Superior temporal gyrus (tissue), 1 donor: ENCODE measurements at regions not wholly inside any gene's neighbourhood (a gene's known extent, or its start where the extent isn't known, plus 50 kb on each side); places are given as distances from the start of the nearest gene placed in this dataset.

ENCODE experiments used
- DNase-seq: peaks from one replicate; pipeline ENCODE4 v3.0.0-alpha.2; 2016; ENCODE audit errors: extremely low spot score

GRCh38 chr10:70966646-70967553 lies 78.5 kb upstream of the PCBD1 start:
- no peak for DNase-seq

GRCh38 chr10:70967591-70968587 lies 79.5 kb upstream of the PCBD1 start:
- no peak for DNase-seq

- no peak for DNase-seq
Measured at GRCh38 chr10:70969188-70969587, 80.8 kb upstream of the PCBD1 start.

- DNase-seq = no peak
Measured at GRCh38 chr10:70970830-70971229, 82.5 kb upstream of the PCBD1 start.

- no peak for DNase-seq
Measured at GRCh38 chr10:70973275-70973674, 84.9 kb upstream of the PCBD1 start.

GRCh38 chr10:70974351-70974901 lies 86.1 kb upstream of the PCBD1 start:
- DNase-seq = no peak

- DNase-seq = no peak
Measured at GRCh38 chr10:70974920-70975319, 86.6 kb upstream of the PCBD1 start.

GRCh38 chr10:70976063-70976695 lies 87.8 kb upstream of the PCBD1 start:
- DNase-seq = no peak

GRCh38 chr10:70977625-70978024 lies 89.3 kb upstream of the PCBD1 start:
- no peak for DNase-seq

- DNase-seq = no peak
Measured at GRCh38 chr10:70978181-70978580, 89.8 kb upstream of the PCBD1 start.

GRCh38 chr10:70978816-70979480 lies 90.6 kb upstream of the PCBD1 start:
- no peak for DNase-seq

- DNase-seq = no peak
Measured at GRCh38 chr10:70980687-70981086, 92.3 kb upstream of the PCBD1 start.

- DNase-seq = no peak
Measured at GRCh38 chr10:70981171-70981836, 92.9 kb upstream of the PCBD1 start.

GRCh38 chr10:70981936-70982335 lies 93.6 kb upstream of the PCBD1 start:
- no peak for DNase-seq

- no peak for DNase-seq
Measured at GRCh38 chr10:70982443-70982842, 94.1 kb upstream of the PCBD1 start.

GRCh38 chr10:70984986-70985722 lies 96.8 kb upstream of the PCBD1 start:
- no peak for DNase-seq

- DNase-seq = no peak
Measured at GRCh38 chr10:70985824-70986622, 97.7 kb upstream of the PCBD1 start.

GRCh38 chr10:70986623-70986950 lies 98.2 kb upstream of the PCBD1 start:
- no peak for DNase-seq
